HCT116 (cell line): ENCODE measurements at regions not wholly inside any gene's neighbourhood (a gene's known extent, or its start where the extent isn't known, plus 50 kb on each side); places are given as distances from the start of the nearest gene placed in this dataset.

Source experiments
- ATAC-seq: fragments of 200-7000 bp; cut with Tn5 transposase; 2 replicates; pipeline ENCODE4 v1.9.1; 2020; ENCODE audit warnings: mild to moderate bottlenecking, moderate library complexity
- BruUV-seq: library from RNA; stranded (reverse); fragments of 400-500 nt; replicated peaks from 2 replicates; lab custom pipeline; 2021; lab: Mats Ljungman, UMichigan
- CTCF ChIA-PET: fragments of 300-600 bp; sonication (Branson Sonifier 250); formaldehyde crosslinking; loops from one replicate; lab custom pipeline; 2021; ENCODE audit warnings: antibody characterized with exemption; lab: Charles Lee
- POLR2A ChIA-PET: fragments of 300-600, 350-600 bp; sonication (Branson Sonifier 250); formaldehyde crosslinking; loops from one replicate; lab custom pipeline; 2021; ENCODE audit warnings: antibody characterized with exemption; lab: Charles Lee
- RAD21 ChIA-PET, 2 experiments: fragments of 300-600 bp; sonication (Branson Sonifier 250); formaldehyde crosslinking; loops; one replicate each; lab custom pipeline; 2023; ENCODE audit warnings: low total read pairs in 2 of 2; ENCODE audit not compliant: uncharacterized antibody in 2 of 2, unreplicated experiment in 2 of 2, low non-redundant PET in 1 of 2; lab: Charles Lee
- DNase-seq: peaks from one replicate; pipeline ENCODE4 v3.0.0-alpha.2; 2010; ENCODE audit warnings: low read depth, low spot score
- H2AFZ ChIP-seq: fragments of 200-600 bp; shearing (Covaris generic), sonication (generic); 2 replicates; pipeline ENCODE4 v1.6.1; 2017; ENCODE audit warnings: low read depth, mixed run types, mixed read lengths, antibody characterized with exemption, low read length; ENCODE audit not compliant: poor library complexity, severe bottlenecking
- H3K27ac ChIP-seq: 2 replicates; pipeline ENCODE4 v1.5.1; 2012; ENCODE audit warnings: low read depth, low read length
- H3K27me3 ChIP-seq: fragments of 200-600 bp; sonication (generic); 2 replicates; pipeline ENCODE4 v1.6.1; 2016; ENCODE audit warnings: mixed run types, low read length, mixed read lengths; ENCODE audit not compliant: insufficient read depth
- H3K36me3 ChIP-seq, 2 experiments: fragments of 200-500 bp in 1 of 2; fragments of 200-600 bp in 1 of 2; sonication (Bioruptor generic) in 1 of 2; sonication (generic) in 1 of 2; 2 replicates each; pipeline versions ENCODE4 v1.5.1 to v1.6.1; 2014 to 2016; ENCODE audit warnings: low read length in 2 of 2, inconsistent platforms in 1 of 2, mixed read lengths in 1 of 2, mixed run types in 1 of 2; ENCODE audit not compliant: insufficient read depth in 2 of 2, control insufficient read depth in 1 of 2
- H3K4me1 ChIP-seq, 2 experiments: fragments of 200-600 bp in 1 of 2; sonication (generic) in 1 of 2; 2 replicates each; pipeline versions ENCODE4 v1.5.1 to v1.6.1; 2012 to 2017; ENCODE audit warnings: low read length in 2 of 2, inconsistent platforms in 1 of 2, mild to moderate bottlenecking in 1 of 2, mixed read lengths in 1 of 2, mixed run types in 1 of 2, moderate library complexity in 1 of 2; ENCODE audit not compliant: insufficient read depth in 2 of 2, control insufficient read depth in 1 of 2
- H3K4me2 ChIP-seq: fragments of 200-600 bp; sonication (generic); 2 replicates; pipeline ENCODE4 v1.6.1; 2017; ENCODE audit warnings: mixed run types, low read length, mixed read lengths
- H3K4me3 ChIP-seq, 2 experiments: fragments of 200-600 bp in 1 of 2; sonication (generic) in 1 of 2; replicated peaks in 1 of 2; 2 replicates each; pipeline ENCODE4 v1.5.1; 2011 to 2016; ENCODE audit warnings: low read length in 2 of 2, control low read depth in 1 of 2, low read depth in 1 of 2, mild to moderate bottlenecking in 1 of 2, mixed read lengths in 1 of 2, mixed run types in 1 of 2
- H3K79me2 ChIP-seq: fragments of 200-600 bp; sonication (generic); 2 replicates; pipeline ENCODE4 v1.6.1; 2017; ENCODE audit warnings: mild to moderate bottlenecking, mixed run types, low read length, moderate library complexity, mixed read lengths; ENCODE audit not compliant: insufficient read depth
- H3K9ac ChIP-seq: fragments of 200-600 bp; sonication (generic); 2 replicates; pipeline ENCODE4 v1.6.1; 2016; ENCODE audit warnings: low read length, mixed read lengths
- H3K9me2 ChIP-seq: fragments of 200-600 bp; sonication (generic), shearing (Covaris generic); 2 replicates; pipeline ENCODE4 v1.6.1; 2017; ENCODE audit warnings: mixed run types, mild to moderate bottlenecking, moderate library complexity; ENCODE audit not compliant: insufficient read depth
- H3K9me3 ChIP-seq, 2 experiments: fragments of 200-500 bp in 1 of 2; fragments of 200-600 bp in 1 of 2; sonication (Bioruptor generic) in 1 of 2; sonication (generic) in 1 of 2; 2 replicates each; pipeline ENCODE4 v1.6.1; 2014 to 2017; ENCODE audit warnings: low read length in 2 of 2, mixed read lengths in 2 of 2, inconsistent platforms in 1 of 2, low read depth in 1 of 2, mild to moderate bottlenecking in 1 of 2, mixed run types in 1 of 2, moderate library complexity in 1 of 2; ENCODE audit not compliant: control insufficient read depth in 1 of 2, insufficient read depth in 1 of 2
- H4K20me1 ChIP-seq: fragments of 200-600 bp; sonication (generic), shearing (Covaris generic); 2 replicates; pipeline ENCODE4 v1.6.1; 2017; ENCODE audit warnings: mixed run types, mild to moderate bottlenecking, moderate library complexity; ENCODE audit not compliant: insufficient read depth
- CBX3 ChIP-seq: IDR thresholded peaks from 2 replicates; pipeline ENCODE4 v1.6.1; 2012; ENCODE audit warnings: low read depth
- EGR1 ChIP-seq: IDR thresholded peaks from 2 replicates; pipeline ENCODE4 v1.6.1; 2012; ENCODE audit warnings: low read depth
- POLR2A ChIP-seq: IDR thresholded peaks from 2 replicates; pipeline ENCODE4 v1.7.0; 2011; ENCODE audit warnings: borderline replicate concordance; ENCODE audit not compliant: insufficient read depth, insufficient read length; ENCODE audit errors: extremely low read depth
- ZFX ChIP-seq: fragments of 450-650 bp; IDR thresholded peaks from 2 replicates; pipeline ENCODE4 v1.6.1; 2017
- ZNF274 ChIP-seq: fragments of 200-500 bp; sonication (Bioruptor generic); IDR thresholded peaks from 2 replicates; pipeline ENCODE4 v1.6.1; 2014; ENCODE audit warnings: mild to moderate bottlenecking, low read depth, low read length, inconsistent platforms
- intact Hi-C: fragments of 100-400 bp; cut with micrococcal nuclease; formaldehyde crosslinking; loops from 2 replicates; pipeline ENCODE4 v1.10.0; 2022
- TF ChIP-seq, protein P1 (sequence below), 3 experiments: fragments of 200-600 bp in 1 of 3; sonication (generic) in 1 of 3; IDR thresholded peaks in 2 of 3; conservative IDR thresholded peaks in 1 of 3; 2 replicates each; pipeline ENCODE4 v1.5.1; 2012 to 2017; ENCODE audit warnings: low read depth in 2 of 3, low read length in 2 of 3, antibody characterized with exemption in 1 of 3, borderline replicate concordance in 1 of 3, control low read depth in 1 of 3, mild to moderate bottlenecking in 1 of 3, mixed read lengths in 1 of 3, mixed run types in 1 of 3, moderate library complexity in 1 of 3; ENCODE audit not compliant: insufficient read depth in 1 of 3

DNA sequence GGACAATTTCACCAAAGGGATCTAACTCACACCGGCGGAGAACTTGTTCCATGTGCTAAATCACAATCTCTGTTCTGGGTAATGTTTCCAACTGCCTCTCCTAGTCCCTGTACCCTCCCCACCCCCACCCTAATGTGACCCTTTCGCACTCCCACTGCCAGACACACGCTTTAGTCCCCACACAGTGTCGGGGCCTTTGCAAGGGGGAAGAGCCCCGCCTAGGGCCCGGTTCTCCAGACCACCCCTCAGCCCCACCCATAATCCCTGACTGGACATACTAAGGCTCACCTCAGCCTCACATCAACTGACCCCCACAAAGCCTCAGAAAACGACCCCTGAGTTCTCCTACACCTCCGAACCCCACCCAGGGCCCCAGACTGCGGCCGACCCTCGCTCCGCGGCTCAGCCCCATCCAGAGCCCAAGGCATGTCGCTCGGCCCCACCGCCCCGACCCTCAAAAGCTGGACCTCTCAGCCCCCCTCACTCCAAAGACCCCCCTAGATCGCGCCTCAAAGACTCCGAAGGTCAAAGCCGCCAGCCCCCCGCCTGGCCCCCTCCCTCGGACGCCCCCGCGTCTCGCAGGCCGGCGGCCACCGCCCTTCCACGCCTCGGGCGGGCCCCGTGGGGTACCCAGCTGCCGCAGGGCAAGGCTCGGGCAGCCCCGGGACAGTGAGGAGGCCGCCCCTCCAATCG lies 72.0 kb upstream of the MAP4 start:
- Histone ChIP-seq H3K9me3 (no peaks in the 10 kb centered on the region), H2AFZ (no peak overlapping the region), H4K20me1 (0 out of 2 replicates have a peak, but pooled peaks cover 4% of the 10 kb centered on the region), H3K9ac (peak overlapping the region; percentile 98), H3K79me2 (peaks cover 53% of the 10 kb centered on the region), H3K36me3 (no peaks in the 10 kb centered on the region), H3K4me3 (peak overlapping the region; percentile 94 to 96), H3K27me3 (no peaks in the 10 kb centered on the region), H3K4me2 (peak overlapping the region; percentile 95), H3K4me1 (peaks cover 11 to 23% of the 10 kb centered on the region in 2 experiments), H3K9me2 (no peaks in the 10 kb centered on the region), H3K27ac (peak overlapping the region; percentile 97)
- ATAC-seq (peak; percentile 3; the same call in 1 of the 2 replicates), DNase-seq (no peak)
- intact Hi-C loops: loop anchor here (2.0 to 5.0 kb wide), 2 partner anchors 46 to 63 kb away; no protein-coding TSS in a partner anchor
- TF ChIP-seq ZFX: peak; percentile 20; the same call in 1 of the 2 replicates
- peak; percentile 59; the same call in 1 of the 2 replicates for TF ChIP-seq EGR1
- no peak for TF ChIP-seq CBX3
- TF ChIP-seq POLR2A: no peak
- TF ChIP-seq ZNF274: no peak
- TF ChIP-seq, protein P1, sequence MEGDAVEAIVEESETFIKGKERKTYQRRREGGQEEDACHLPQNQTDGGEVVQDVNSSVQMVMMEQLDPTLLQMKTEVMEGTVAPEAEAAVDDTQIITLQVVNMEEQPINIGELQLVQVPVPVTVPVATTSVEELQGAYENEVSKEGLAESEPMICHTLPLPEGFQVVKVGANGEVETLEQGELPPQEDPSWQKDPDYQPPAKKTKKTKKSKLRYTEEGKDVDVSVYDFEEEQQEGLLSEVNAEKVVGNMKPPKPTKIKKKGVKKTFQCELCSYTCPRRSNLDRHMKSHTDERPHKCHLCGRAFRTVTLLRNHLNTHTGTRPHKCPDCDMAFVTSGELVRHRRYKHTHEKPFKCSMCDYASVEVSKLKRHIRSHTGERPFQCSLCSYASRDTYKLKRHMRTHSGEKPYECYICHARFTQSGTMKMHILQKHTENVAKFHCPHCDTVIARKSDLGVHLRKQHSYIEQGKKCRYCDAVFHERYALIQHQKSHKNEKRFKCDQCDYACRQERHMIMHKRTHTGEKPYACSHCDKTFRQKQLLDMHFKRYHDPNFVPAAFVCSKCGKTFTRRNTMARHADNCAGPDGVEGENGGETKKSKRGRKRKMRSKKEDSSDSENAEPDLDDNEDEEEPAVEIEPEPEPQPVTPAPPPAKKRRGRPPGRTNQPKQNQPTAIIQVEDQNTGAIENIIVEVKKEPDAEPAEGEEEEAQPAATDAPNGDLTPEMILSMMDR (IDR thresholded peaks at IDR 0.05 in 2 of 3, conservative IDR thresholded peaks at IDR 0.05 in 1 of 3; ENCODE audit: borderline replicate concordance in 1 of 3, insufficient read depth in 1 of 3, low read depth in 2 of 3, low read length in 2 of 3): no peak
- BruUV-seq: no TSS peak
- ChIA-PET CTCF (interaction anchor here (1.4 kb wide), 1 partner anchor 251 kb away, joined by 3 read pairs; no protein-coding TSS in a partner anchor), RAD21 (interaction anchor here (0.8 to 1.8 kb wide), 2 partner anchors 61 to 63 kb away, joined by 3 to 4 read pairs; no protein-coding TSS in a partner anchor), POLR2A (interaction anchor here (0.6 to 1.5 kb wide), 14 partner anchors 9 to 933 kb away, joined by 3 to 5 read pairs (median 4); partner anchors contain the start of gene NDUFAF3)
